HCT116 (cell line): ENCODE measurements at regions not wholly inside any gene's neighbourhood (a gene's known extent, or its start where the extent isn't known, plus 50 kb on each side); places are given as distances from the start of the nearest gene placed in this dataset.

Experiments
- ATAC-seq: fragments of 200-7000 bp; cut with Tn5 transposase; 2 replicates; pipeline ENCODE4 v1.9.1; 2020; ENCODE audit warnings: mild to moderate bottlenecking, moderate library complexity
- BruUV-seq: library from RNA; stranded (reverse); fragments of 400-500 nt; replicated peaks from 2 replicates; lab custom pipeline; 2021; lab: Mats Ljungman, UMichigan
- CTCF ChIA-PET: fragments of 300-600 bp; sonication (Branson Sonifier 250); formaldehyde crosslinking; loops from one replicate; lab custom pipeline; 2021; ENCODE audit warnings: antibody characterized with exemption; lab: Charles Lee
- POLR2A ChIA-PET: fragments of 300-600, 350-600 bp; sonication (Branson Sonifier 250); formaldehyde crosslinking; loops from one replicate; lab custom pipeline; 2021; ENCODE audit warnings: antibody characterized with exemption; lab: Charles Lee
- RAD21 ChIA-PET, 2 experiments: fragments of 300-600 bp; sonication (Branson Sonifier 250); formaldehyde crosslinking; loops; one replicate each; lab custom pipeline; 2023; ENCODE audit warnings: low total read pairs in 2 of 2; ENCODE audit not compliant: uncharacterized antibody in 2 of 2, unreplicated experiment in 2 of 2, low non-redundant PET in 1 of 2; lab: Charles Lee
- DNase-seq: peaks from one replicate; pipeline ENCODE4 v3.0.0-alpha.2; 2010; ENCODE audit warnings: low read depth, low spot score
- H2AFZ ChIP-seq: fragments of 200-600 bp; shearing (Covaris generic), sonication (generic); 2 replicates; pipeline ENCODE4 v1.6.1; 2017; ENCODE audit warnings: low read depth, mixed run types, mixed read lengths, antibody characterized with exemption, low read length; ENCODE audit not compliant: poor library complexity, severe bottlenecking
- H3K27ac ChIP-seq: 2 replicates; pipeline ENCODE4 v1.5.1; 2012; ENCODE audit warnings: low read depth, low read length
- H3K27me3 ChIP-seq: fragments of 200-600 bp; sonication (generic); 2 replicates; pipeline ENCODE4 v1.6.1; 2016; ENCODE audit warnings: mixed run types, low read length, mixed read lengths; ENCODE audit not compliant: insufficient read depth
- H3K36me3 ChIP-seq, 2 experiments: fragments of 200-500 bp in 1 of 2; fragments of 200-600 bp in 1 of 2; sonication (Bioruptor generic) in 1 of 2; sonication (generic) in 1 of 2; 2 replicates each; pipeline versions ENCODE4 v1.5.1 to v1.6.1; 2014 to 2016; ENCODE audit warnings: low read length in 2 of 2, inconsistent platforms in 1 of 2, mixed read lengths in 1 of 2, mixed run types in 1 of 2; ENCODE audit not compliant: insufficient read depth in 2 of 2, control insufficient read depth in 1 of 2
- H3K4me1 ChIP-seq, 2 experiments: fragments of 200-600 bp in 1 of 2; sonication (generic) in 1 of 2; 2 replicates each; pipeline versions ENCODE4 v1.5.1 to v1.6.1; 2012 to 2017; ENCODE audit warnings: low read length in 2 of 2, inconsistent platforms in 1 of 2, mild to moderate bottlenecking in 1 of 2, mixed read lengths in 1 of 2, mixed run types in 1 of 2, moderate library complexity in 1 of 2; ENCODE audit not compliant: insufficient read depth in 2 of 2, control insufficient read depth in 1 of 2
- H3K4me2 ChIP-seq: fragments of 200-600 bp; sonication (generic); 2 replicates; pipeline ENCODE4 v1.6.1; 2017; ENCODE audit warnings: mixed run types, low read length, mixed read lengths
- H3K4me3 ChIP-seq, 2 experiments: fragments of 200-600 bp in 1 of 2; sonication (generic) in 1 of 2; replicated peaks in 1 of 2; 2 replicates each; pipeline ENCODE4 v1.5.1; 2011 to 2016; ENCODE audit warnings: low read length in 2 of 2, control low read depth in 1 of 2, low read depth in 1 of 2, mild to moderate bottlenecking in 1 of 2, mixed read lengths in 1 of 2, mixed run types in 1 of 2
- H3K79me2 ChIP-seq: fragments of 200-600 bp; sonication (generic); 2 replicates; pipeline ENCODE4 v1.6.1; 2017; ENCODE audit warnings: mild to moderate bottlenecking, mixed run types, low read length, moderate library complexity, mixed read lengths; ENCODE audit not compliant: insufficient read depth
- H3K9ac ChIP-seq: fragments of 200-600 bp; sonication (generic); 2 replicates; pipeline ENCODE4 v1.6.1; 2016; ENCODE audit warnings: low read length, mixed read lengths
- H3K9me2 ChIP-seq: fragments of 200-600 bp; sonication (generic), shearing (Covaris generic); 2 replicates; pipeline ENCODE4 v1.6.1; 2017; ENCODE audit warnings: mixed run types, mild to moderate bottlenecking, moderate library complexity; ENCODE audit not compliant: insufficient read depth
- H3K9me3 ChIP-seq, 2 experiments: fragments of 200-500 bp in 1 of 2; fragments of 200-600 bp in 1 of 2; sonication (Bioruptor generic) in 1 of 2; sonication (generic) in 1 of 2; 2 replicates each; pipeline ENCODE4 v1.6.1; 2014 to 2017; ENCODE audit warnings: low read length in 2 of 2, mixed read lengths in 2 of 2, inconsistent platforms in 1 of 2, low read depth in 1 of 2, mild to moderate bottlenecking in 1 of 2, mixed run types in 1 of 2, moderate library complexity in 1 of 2; ENCODE audit not compliant: control insufficient read depth in 1 of 2, insufficient read depth in 1 of 2
- H4K20me1 ChIP-seq: fragments of 200-600 bp; sonication (generic), shearing (Covaris generic); 2 replicates; pipeline ENCODE4 v1.6.1; 2017; ENCODE audit warnings: mixed run types, mild to moderate bottlenecking, moderate library complexity; ENCODE audit not compliant: insufficient read depth
- MAX ChIP-seq: IDR thresholded peaks from 2 replicates; pipeline ENCODE4 v1.6.1; 2012
- RAD21 ChIP-seq: IDR thresholded peaks from 2 replicates; pipeline ENCODE4 v1.6.1; 2012; ENCODE audit warnings: low read depth, mild to moderate bottlenecking
- SRF ChIP-seq: IDR thresholded peaks from 2 replicates; pipeline ENCODE4 v1.6.1; 2012; ENCODE audit warnings: low read depth
- TCF7L2 ChIP-seq: IDR thresholded peaks from 2 replicates; pipeline ENCODE4 v1.7.0; 2011; ENCODE audit warnings: borderline replicate concordance, inconsistent platforms; ENCODE audit not compliant: insufficient read depth, insufficient read length; ENCODE audit errors: extremely low read depth
- intact Hi-C: fragments of 100-400 bp; cut with micrococcal nuclease; formaldehyde crosslinking; loops from 2 replicates; pipeline ENCODE4 v1.10.0; 2022
- TF ChIP-seq, protein P1 (sequence below), 3 experiments: fragments of 200-600 bp in 1 of 3; sonication (generic) in 1 of 3; IDR thresholded peaks in 2 of 3; conservative IDR thresholded peaks in 1 of 3; 2 replicates each; pipeline ENCODE4 v1.5.1; 2012 to 2017; ENCODE audit warnings: low read depth in 2 of 3, low read length in 2 of 3, antibody characterized with exemption in 1 of 3, borderline replicate concordance in 1 of 3, control low read depth in 1 of 3, mild to moderate bottlenecking in 1 of 3, mixed read lengths in 1 of 3, mixed run types in 1 of 3, moderate library complexity in 1 of 3; ENCODE audit not compliant: insufficient read depth in 1 of 3

- Histone ChIP-seq H3K9ac (no peak overlapping the region), H3K4me1 (peaks cover 4 to 5% of the 10 kb centered on the region in 2 experiments; a peak in 2 of 4 replicates), H3K27me3 (peaks cover 15% of the 10 kb centered on the region; the same call in 1 of the 2 replicates), H3K79me2 (no peaks in the 10 kb centered on the region), H3K36me3 (no peaks in the 10 kb centered on the region), H4K20me1 (no peaks in the 10 kb centered on the region), H3K4me3 (no peak overlapping the region), H2AFZ (peak overlapping the region; percentile 50), H3K4me2 (peak overlapping the region; percentile 47), H3K9me2 (no peaks in the 10 kb centered on the region), H3K27ac (no peak overlapping the region), H3K9me3 (no peaks in the 10 kb centered on the region)
- ChIA-PET RAD21 (interaction anchor here (0.7 to 1.5 kb wide), 7 partner anchors 31 to 591 kb away, joined by 3 to 20 read pairs (median 5); no protein-coding TSS in a partner anchor), CTCF (interaction anchor here (0.7 to 7.0 kb wide), 26 partner anchors 8 to 471 kb away, joined by 3 to 124 read pairs (median 4); no protein-coding TSS in a partner anchor), POLR2A (interaction anchor here (0.6 kb wide), 1 partner anchor 395 kb away, joined by 3 read pairs; no protein-coding TSS in a partner anchor)
- peak; percentile 97 for ATAC-seq
- intact Hi-C loops: loop anchor here (1.0 kb wide), 2 partner anchors 284 to 400 kb away; no protein-coding TSS in a partner anchor
- TF ChIP-seq MAX (0 out of 2 replicates have a peak, but pooled peaks have one; percentile 25), SRF (no peak), RAD21 (peak; percentile 92), TCF7L2 (peak; percentile 58)
- TF ChIP-seq, protein P1, sequence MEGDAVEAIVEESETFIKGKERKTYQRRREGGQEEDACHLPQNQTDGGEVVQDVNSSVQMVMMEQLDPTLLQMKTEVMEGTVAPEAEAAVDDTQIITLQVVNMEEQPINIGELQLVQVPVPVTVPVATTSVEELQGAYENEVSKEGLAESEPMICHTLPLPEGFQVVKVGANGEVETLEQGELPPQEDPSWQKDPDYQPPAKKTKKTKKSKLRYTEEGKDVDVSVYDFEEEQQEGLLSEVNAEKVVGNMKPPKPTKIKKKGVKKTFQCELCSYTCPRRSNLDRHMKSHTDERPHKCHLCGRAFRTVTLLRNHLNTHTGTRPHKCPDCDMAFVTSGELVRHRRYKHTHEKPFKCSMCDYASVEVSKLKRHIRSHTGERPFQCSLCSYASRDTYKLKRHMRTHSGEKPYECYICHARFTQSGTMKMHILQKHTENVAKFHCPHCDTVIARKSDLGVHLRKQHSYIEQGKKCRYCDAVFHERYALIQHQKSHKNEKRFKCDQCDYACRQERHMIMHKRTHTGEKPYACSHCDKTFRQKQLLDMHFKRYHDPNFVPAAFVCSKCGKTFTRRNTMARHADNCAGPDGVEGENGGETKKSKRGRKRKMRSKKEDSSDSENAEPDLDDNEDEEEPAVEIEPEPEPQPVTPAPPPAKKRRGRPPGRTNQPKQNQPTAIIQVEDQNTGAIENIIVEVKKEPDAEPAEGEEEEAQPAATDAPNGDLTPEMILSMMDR (IDR thresholded peaks at IDR 0.05 in 2 of 3, conservative IDR thresholded peaks at IDR 0.05 in 1 of 3; ENCODE audit: borderline replicate concordance in 1 of 3, insufficient read depth in 1 of 3, low read depth in 2 of 3, low read length in 2 of 3): peak; percentile 81 to 97 (median 96)
- no TSS peak for BruUV-seq
- peak; percentile 63 for DNase-seq
These were observed 85.3 kb upstream of the SYT13 start for GRCh38 chr11:45371251-45372115.
